Calu3 (cell line): ENCODE measurements at regions not wholly inside any gene's neighbourhood (a gene's known extent, or its start where the extent isn't known, plus 50 kb on each side); places are given as distances from the start of the nearest gene placed in this dataset.

ENCODE experiments used
- BruUV-seq: library from RNA; stranded (reverse); fragments of 400-500 nt; replicated peaks from 2 replicates; lab custom pipeline; 2021; lab: Mats Ljungman, UMichigan
- CTCF ChIA-PET: fragments of 300-600 bp; sonication (Branson Sonifier 250); formaldehyde crosslinking; loops from one replicate; lab custom pipeline; 2022; ENCODE audit warnings: antibody characterized with exemption; lab: Charles Lee
- DNase-seq: peaks from one replicate; pipeline ENCODE4 v3.0.0; 2022
- H3K27ac Mint-ChIP-seq: one replicate; pipeline ENCODE4 v1.8.0; 2022; ENCODE audit warnings: mixed read lengths; ENCODE audit not compliant: unreplicated experiment
- H3K27me3 Mint-ChIP-seq: one replicate; pipeline ENCODE4 v1.8.0; 2022; ENCODE audit warnings: mixed read lengths; ENCODE audit not compliant: unreplicated experiment
- H3K36me3 Mint-ChIP-seq: one replicate; pipeline ENCODE4 v1.8.0; 2022; ENCODE audit warnings: mild to moderate bottlenecking, moderate library complexity, mixed read lengths; ENCODE audit not compliant: insufficient read depth, unreplicated experiment
- H3K4me1 Mint-ChIP-seq: one replicate; pipeline ENCODE4 v1.8.0; 2022; ENCODE audit warnings: mild to moderate bottlenecking, low read depth, mixed read lengths; ENCODE audit not compliant: unreplicated experiment
- H3K4me3 Mint-ChIP-seq: one replicate; pipeline ENCODE4 v1.8.0; 2022; ENCODE audit warnings: mild to moderate bottlenecking, low read depth, moderate library complexity, mixed read lengths; ENCODE audit not compliant: unreplicated experiment
- H3K9me3 Mint-ChIP-seq: one replicate; pipeline ENCODE4 v1.8.0; 2022; ENCODE audit warnings: low read depth, mixed read lengths; ENCODE audit not compliant: unreplicated experiment
- CTCF ChIP-seq: fragments of 200-600 bp; IDR thresholded peaks from one replicate; pipeline ENCODE4 v1.8.0; 2022; ENCODE audit warnings: antibody characterized with exemption; ENCODE audit not compliant: unreplicated experiment
- intact Hi-C: fragments of 100-400 bp; cut with micrococcal nuclease; formaldehyde crosslinking; loops from one replicate; pipeline ENCODE4 v1.10.0; 2022; ENCODE audit not compliant: unreplicated experiment

GRCh38 chr9:82593501-82593900, 469.4 kb downstream of the RASEF start:
- TF ChIP-seq CTCF: no peak
- no peaks in the 10 kb centered on the region for H3K36me3 Mint-ChIP-seq
- intact Hi-C loops: no loop called here
- no TSS peak for BruUV-seq
- H3K27me3 Mint-ChIP-seq: no peaks in the 10 kb centered on the region
- peaks cover 4% of the 10 kb centered on the region for H3K9me3 Mint-ChIP-seq
- CTCF ChIA-PET: no interaction called here
- no peak overlapping the region for H3K27ac Mint-ChIP-seq
- no peak overlapping the region for H3K4me3 Mint-ChIP-seq
- DNase-seq: no peak
- no peaks in the 10 kb centered on the region for H3K4me1 Mint-ChIP-seq

- no peak for DNase-seq
- no peaks in the 10 kb centered on the region for H3K4me1 Mint-ChIP-seq
- no peaks in the 10 kb centered on the region for H3K27me3 Mint-ChIP-seq
- BruUV-seq: no TSS peak
- intact Hi-C loops: no loop called here
- no peak for TF ChIP-seq CTCF
- no peaks in the 10 kb centered on the region for H3K36me3 Mint-ChIP-seq
- H3K9me3 Mint-ChIP-seq: peaks cover 4% of the 10 kb centered on the region
- H3K27ac Mint-ChIP-seq: no peak overlapping the region
- no peak overlapping the region for H3K4me3 Mint-ChIP-seq
- CTCF ChIA-PET: interaction anchor here (0.7 kb wide), 2 partner anchors 9 to 229 kb away, joined by 3 to 4 read pairs; no protein-coding TSS in a partner anchor
Observed at GRCh38 chr9:82597241-82598203, 465.4 kb downstream of the RASEF start.

GRCh38 chr9:82598241-82599039, 464.5 kb downstream of the RASEF start:
- Mint-ChIP-seq H3K27ac (no peak overlapping the region), H3K36me3 (no peaks in the 10 kb centered on the region), H3K4me1 (no peaks in the 10 kb centered on the region), H3K9me3 (peaks cover 4% of the 10 kb centered on the region), H3K27me3 (no peaks in the 10 kb centered on the region), H3K4me3 (no peak overlapping the region)
- BruUV-seq: no TSS peak
- TF ChIP-seq CTCF: no peak
- CTCF ChIA-PET: interaction anchor here (0.6 to 1.1 kb wide), 2 partner anchors 12 to 1136 kb away, joined by 3 to 4 read pairs; no protein-coding TSS in a partner anchor
- intact Hi-C loops: no loop called here
- DNase-seq: no peak

GRCh38 chr9:82599336-82599949, 463.5 kb downstream of the RASEF start:
- no peak for DNase-seq
- Mint-ChIP-seq H3K27ac (no peak overlapping the region), H3K27me3 (no peaks in the 10 kb centered on the region), H3K36me3 (no peaks in the 10 kb centered on the region), H3K9me3 (peaks cover 4% of the 10 kb centered on the region), H3K4me3 (no peak overlapping the region), H3K4me1 (no peaks in the 10 kb centered on the region)
- BruUV-seq: no TSS peak
- intact Hi-C loops: no loop called here
- TF ChIP-seq CTCF: no peak
- CTCF ChIA-PET: interaction anchor here (1.1 kb wide), 1 partner anchor 13 kb away, joined by 3 read pairs; no protein-coding TSS in a partner anchor
